Trophoblast cell (in vitro differentiated cells and primary cell): ENCODE measurements at regions not wholly inside any gene's neighbourhood (a gene's known extent, or its start where the extent isn't known, plus 50 kb on each side); places are given as distances from the start of the nearest gene placed in this dataset.

Experiments used
- DNase-seq, 2 donors: peaks; one replicate each; pipeline ENCODE4 v3.0.0-alpha.2; 2016
- H2AFZ ChIP-seq: 2 replicates; pipeline ENCODE4 v1.6.1; 2013; ENCODE audit warnings: low read length, moderate library complexity, mild to moderate bottlenecking; ENCODE audit not compliant: insufficient read depth, poor library complexity
- H2AK5ac ChIP-seq: 2 replicates; pipeline ENCODE4 v1.6.1; 2013; ENCODE audit warnings: mild to moderate bottlenecking, low read length
- H2BK120ac ChIP-seq: 2 replicates; pipeline ENCODE4 v1.6.1; 2013; ENCODE audit warnings: low read length, mild to moderate bottlenecking, moderate library complexity; ENCODE audit not compliant: insufficient read depth, poor library complexity
- H2BK12ac ChIP-seq: 2 replicates; pipeline ENCODE4 v1.6.1; 2013; ENCODE audit warnings: mild to moderate bottlenecking, low read length, moderate library complexity
- H2BK5ac ChIP-seq: 2 replicates; pipeline ENCODE4 v1.6.1; 2013; ENCODE audit warnings: low read length, low read depth, moderate library complexity, mild to moderate bottlenecking; ENCODE audit not compliant: poor library complexity
- H3K14ac ChIP-seq: 2 replicates; pipeline ENCODE4 v1.6.1; 2013; ENCODE audit warnings: mild to moderate bottlenecking, low read length
- H3K18ac ChIP-seq: 2 replicates; pipeline ENCODE4 v1.6.1; 2013; ENCODE audit warnings: mild to moderate bottlenecking, low read length
- H3K23ac ChIP-seq: 2 replicates; pipeline ENCODE4 v1.6.1; 2013; ENCODE audit warnings: low read length
- H3K27ac ChIP-seq: 2 replicates; pipeline ENCODE4 v1.5.1; 2013; ENCODE audit warnings: low read depth, mild to moderate bottlenecking, inconsistent platforms, low read length, moderate library complexity
- H3K27me3 ChIP-seq: 2 replicates; pipeline ENCODE4 v1.6.1; 2013; ENCODE audit warnings: inconsistent platforms, mild to moderate bottlenecking, low read length, moderate library complexity; ENCODE audit not compliant: insufficient read depth
- H3K36me3 ChIP-seq, 2 experiments: 1 replicate in 1 of 2; 2 replicates in 1 of 2; pipeline ENCODE4 v1.6.1; 2013; ENCODE audit warnings: low read length in 2 of 2, mild to moderate bottlenecking in 2 of 2, moderate library complexity in 1 of 2; ENCODE audit not compliant: insufficient read depth in 2 of 2, control insufficient read depth in 1 of 2
- H3K4ac ChIP-seq: 2 replicates; pipeline ENCODE4 v1.6.1; 2013; ENCODE audit warnings: low read depth, mild to moderate bottlenecking, low read length, moderate library complexity
- H3K4me1 ChIP-seq, 2 experiments: 1 replicate in 1 of 2; 2 replicates in 1 of 2; pipeline ENCODE4 v1.6.1; 2013; ENCODE audit warnings: low read length in 2 of 2, mild to moderate bottlenecking in 2 of 2, moderate library complexity in 1 of 2; ENCODE audit not compliant: insufficient read depth in 2 of 2, control insufficient read depth in 1 of 2
- H3K4me2 ChIP-seq: 2 replicates; pipeline ENCODE4 v1.6.1; 2013; ENCODE audit warnings: inconsistent platforms, mild to moderate bottlenecking, low read length, moderate library complexity
- H3K4me3 ChIP-seq: 2 replicates; pipeline ENCODE4 v1.5.1; 2013; ENCODE audit warnings: mild to moderate bottlenecking, low read depth, low read length, inconsistent platforms
- H3K79me1 ChIP-seq: one replicate; pipeline ENCODE4 v1.6.1; 2013; ENCODE audit warnings: low read length
- H3K79me2 ChIP-seq: 2 replicates; pipeline ENCODE4 v1.6.1; 2013; ENCODE audit warnings: low read length, mild to moderate bottlenecking; ENCODE audit not compliant: control insufficient read depth, insufficient read depth, poor library complexity
- H3K9ac ChIP-seq: 2 replicates; pipeline ENCODE4 v1.6.1; 2013; ENCODE audit warnings: mild to moderate bottlenecking, low read length
- H3K9me3 ChIP-seq: 2 replicates; pipeline ENCODE4 v1.6.1; 2013; ENCODE audit warnings: low read depth, mild to moderate bottlenecking, control low read depth, inconsistent platforms, low read length; ENCODE audit not compliant: insufficient read depth
- H4K12ac ChIP-seq: 2 replicates; pipeline ENCODE4 v1.6.1; 2013; ENCODE audit warnings: low read depth, mild to moderate bottlenecking, low read length, moderate library complexity
- H4K8ac ChIP-seq: 2 replicates; pipeline ENCODE4 v1.6.1; 2013; ENCODE audit warnings: low read depth, mild to moderate bottlenecking, low read length, moderate library complexity
- H4K91ac ChIP-seq: one replicate; pipeline ENCODE4 v1.6.1; 2013; ENCODE audit warnings: low read depth, mild to moderate bottlenecking, low read length, moderate library complexity
- WGBS: extraction: QIAGEN DNeasy Blood & Tissue Kit; methylation state at CpG from one replicate; pipeline ENCODE4 v1.1.7; 2013; ENCODE audit warnings: missing lambda C conversion rate; ENCODE audit not compliant: insufficient read length, insufficient coverage; ENCODE audit errors: extremely low coverage; 5-methylcytosine and 5-hydroxymethylcytosine counted together

DNA sequence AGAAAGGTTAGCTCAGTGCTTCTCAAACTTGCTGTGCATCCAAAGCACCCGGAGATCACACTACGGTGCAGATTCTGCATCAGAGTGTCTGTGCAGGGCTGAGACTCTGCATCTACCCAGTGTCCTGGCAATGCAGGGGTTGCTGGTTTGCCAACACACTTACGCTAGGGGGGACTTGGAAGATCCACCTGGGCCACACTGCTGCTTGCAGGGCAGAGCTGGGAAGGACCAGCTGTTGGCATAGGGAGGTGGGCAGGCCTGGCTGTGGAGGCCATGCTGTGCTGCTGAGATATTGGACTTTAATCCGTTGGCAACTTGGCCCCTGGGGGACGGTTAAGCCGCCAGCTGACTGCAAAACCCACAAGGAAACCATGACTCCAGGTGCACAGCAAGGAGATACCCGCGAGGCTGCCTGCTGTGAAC lies 397.6 kb upstream of the HS6ST1 start:
- no peak overlapping the region for H2BK12ac ChIP-seq
- no peak overlapping the region for H3K23ac ChIP-seq
- H2AFZ ChIP-seq: no peak overlapping the region
- no peak for DNase-seq
- no peak overlapping the region for H2AK5ac ChIP-seq
- no CpG with 5 or more reads among the region's 8 CpGs for WGBS
- H3K18ac ChIP-seq: no peak overlapping the region
- no peaks in the 10 kb centered on the region for H3K27me3 ChIP-seq
- no peak overlapping the region for H3K27ac ChIP-seq
- no peak overlapping the region for H3K9ac ChIP-seq
- H3K79me2 ChIP-seq: no peaks in the 10 kb centered on the region
- no peak overlapping the region for H2BK120ac ChIP-seq
- no peak overlapping the region for H4K8ac ChIP-seq
- H3K9me3 ChIP-seq: peaks cover 2% of the 10 kb centered on the region
- no peak overlapping the region for H3K4me2 ChIP-seq
- H3K14ac ChIP-seq: no peak overlapping the region
- H3K4me3 ChIP-seq: no peak overlapping the region
- no peak overlapping the region for H4K91ac ChIP-seq
- H3K4me1 ChIP-seq: no peaks in the 10 kb centered on the region
- no peaks in the 10 kb centered on the region for H3K79me1 ChIP-seq
- H3K4ac ChIP-seq: no peak overlapping the region
- H4K12ac ChIP-seq: no peak overlapping the region
- no peaks in the 10 kb centered on the region for H3K36me3 ChIP-seq
- H2BK5ac ChIP-seq: no peak overlapping the region

DNA sequence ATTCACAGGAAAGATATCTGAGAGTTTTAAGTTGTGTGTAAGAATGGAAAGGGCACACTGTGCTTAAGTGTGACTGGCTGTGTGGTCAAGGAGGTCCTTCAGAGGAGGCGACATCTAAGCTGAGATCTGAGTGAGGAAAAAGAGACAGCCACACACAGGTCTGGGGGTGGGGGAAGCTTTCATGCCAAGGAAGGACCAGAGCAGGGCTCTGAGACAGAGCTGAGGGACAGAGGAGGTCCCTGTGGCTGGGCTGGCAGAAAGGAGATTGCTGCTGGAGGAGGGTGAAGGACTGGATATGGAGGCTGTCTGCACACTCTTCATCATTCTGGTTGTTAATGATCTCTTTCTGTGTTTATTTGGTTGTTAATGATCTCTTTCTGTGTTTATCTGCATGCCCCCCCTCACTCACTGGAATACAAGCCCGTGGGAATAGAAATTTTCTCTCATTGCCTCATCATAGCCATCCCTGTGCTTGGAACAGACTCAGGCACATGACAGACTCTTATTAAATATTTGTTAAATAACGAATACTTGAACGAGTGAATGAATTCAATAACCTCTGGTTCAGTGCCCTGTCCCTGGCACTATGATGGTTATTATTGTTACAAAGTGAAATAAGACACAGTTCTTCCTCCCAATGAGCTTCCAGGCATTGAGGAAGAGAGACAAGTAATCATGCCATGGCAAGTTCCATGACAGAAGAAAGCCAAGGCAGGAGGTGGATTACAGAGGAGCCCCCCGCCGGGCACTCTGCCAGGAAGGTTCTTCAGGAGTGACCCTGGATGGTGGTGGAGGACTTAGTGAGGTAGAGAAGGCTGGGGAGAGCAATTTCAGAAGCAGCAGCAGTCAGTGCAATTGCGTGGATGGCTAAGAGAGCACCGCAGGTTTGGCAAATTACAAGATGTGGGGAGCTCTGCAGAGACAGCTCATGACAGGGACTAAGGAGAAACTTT lies 399.4 kb upstream of the HS6ST1 start:
- Histone ChIP-seq H3K79me1 (no peaks in the 10 kb centered on the region), H2AK5ac (no peak overlapping the region)
- no CpG with 5 or more reads among the region's 8 CpGs for WGBS

DNA sequence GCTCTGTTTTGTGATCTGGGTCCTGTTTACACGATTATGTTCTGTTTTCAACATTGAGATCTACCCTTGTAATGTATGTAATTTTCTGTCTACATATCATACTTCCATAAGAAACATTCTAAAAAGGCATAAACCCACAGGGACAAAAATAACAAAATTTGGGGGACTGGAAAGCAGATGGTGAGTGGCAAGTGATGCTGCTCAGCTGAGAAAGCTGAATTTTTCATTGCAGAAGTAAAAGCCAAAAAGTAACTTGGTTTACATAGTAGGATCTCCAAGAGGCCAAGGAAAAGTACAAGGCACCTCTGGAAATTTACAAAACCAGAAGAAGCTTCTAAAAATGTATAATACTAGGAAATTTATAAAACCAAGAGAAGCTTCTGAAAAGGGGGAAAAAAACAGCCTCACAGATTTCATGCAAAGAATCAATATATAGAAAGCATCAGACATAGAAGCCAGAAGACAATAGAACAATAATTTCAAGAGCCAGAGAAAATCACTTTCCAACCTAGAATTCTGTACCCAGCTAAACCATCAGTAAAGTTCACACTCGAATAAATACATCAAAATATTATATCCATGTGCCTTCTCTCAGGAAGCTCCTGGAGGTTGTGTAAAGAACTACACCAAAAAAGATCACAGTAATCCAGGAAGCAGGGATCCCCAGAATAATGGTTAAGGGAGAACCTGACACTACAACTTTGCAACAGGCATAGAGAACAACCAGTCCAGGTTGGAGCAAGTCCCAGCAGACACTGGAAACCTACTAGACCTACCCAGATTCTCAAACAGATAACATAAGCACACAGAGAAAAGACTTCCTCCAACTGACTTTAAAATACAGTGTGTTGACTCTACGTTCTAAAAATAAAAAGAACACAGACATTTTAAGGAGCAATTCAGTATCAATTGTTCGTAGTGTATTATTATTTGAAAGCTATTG lies 401.7 kb upstream of the HS6ST1 start:
- Histone ChIP-seq H3K79me1 (no peaks in the 10 kb centered on the region), H2BK12ac (no peak overlapping the region), H3K36me3 (no peaks in the 10 kb centered on the region), H3K27ac (no peak overlapping the region), H4K91ac (no peak overlapping the region), H2AK5ac (no peak overlapping the region), H3K23ac (no peak overlapping the region), H3K79me2 (no peaks in the 10 kb centered on the region), H2BK5ac (no peak overlapping the region), H2BK120ac (no peak overlapping the region), H3K18ac (no peak overlapping the region), H3K4ac (no peak overlapping the region), H3K4me1 (no peaks in the 10 kb centered on the region), H4K8ac (no peak overlapping the region), H3K27me3 (no peaks in the 10 kb centered on the region), H3K4me3 (no peak overlapping the region), H3K4me2 (no peak overlapping the region), H2AFZ (no peak overlapping the region), H3K9me3 (peaks cover under 1% of the 10 kb centered on the region), H4K12ac (no peak overlapping the region), H3K14ac (no peak overlapping the region), H3K9ac (no peak overlapping the region)
- WGBS: no CpG with 5 or more reads among the region's 4 CpGs
- DNase-seq: no peak

More for the DNA sequence above, 399.4 kb upstream of the HS6ST1 start:
- Histone ChIP-seq H3K9ac (no peak overlapping the region), H3K14ac (no peak overlapping the region), H4K12ac (no peak overlapping the region), H2BK120ac (no peak overlapping the region), H3K4me1 (no peaks in the 10 kb centered on the region), H3K27ac (no peak overlapping the region), H4K91ac (no peak overlapping the region), H2AFZ (no peak overlapping the region), H3K4me3 (no peak overlapping the region), H3K18ac (no peak overlapping the region), H3K27me3 (no peaks in the 10 kb centered on the region), H3K4ac (no peak overlapping the region), H4K8ac (no peak overlapping the region), H3K23ac (no peak overlapping the region), H3K4me2 (no peak overlapping the region), H3K9me3 (peaks cover 2% of the 10 kb centered on the region), H2BK12ac (no peak overlapping the region), H2BK5ac (no peak overlapping the region), H3K79me2 (no peaks in the 10 kb centered on the region), H3K36me3 (no peaks in the 10 kb centered on the region)
- DNase-seq: no peak

DNA sequence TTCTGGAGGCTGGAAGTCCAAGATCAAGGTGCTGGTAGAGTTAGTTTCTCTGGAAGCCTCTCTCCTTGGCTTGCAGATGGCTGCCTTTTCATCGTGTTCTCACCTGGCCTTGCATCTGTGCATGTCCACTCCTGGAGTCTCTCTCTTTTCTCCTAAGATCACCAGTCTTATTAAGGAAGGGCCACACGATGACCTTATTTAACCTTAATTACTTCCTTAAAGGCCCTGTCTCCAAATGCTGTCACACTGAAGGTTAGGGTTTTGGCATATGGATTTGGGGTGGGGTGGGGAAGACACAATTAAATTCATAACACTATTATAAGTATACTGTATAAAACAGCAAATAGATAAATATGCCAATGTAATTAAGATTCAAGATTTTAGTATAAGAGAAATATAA lies 402.4 kb upstream of the HS6ST1 start:
- no peak overlapping the region for H3K4me2 ChIP-seq
- no peak overlapping the region for H4K91ac ChIP-seq
- no peaks in the 10 kb centered on the region for H3K79me1 ChIP-seq
- no peak overlapping the region for H2AK5ac ChIP-seq
- DNase-seq: no peak
- no peak overlapping the region for H3K27ac ChIP-seq
- no peak overlapping the region for H2AFZ ChIP-seq
- no peak overlapping the region for H4K12ac ChIP-seq
- H3K79me2 ChIP-seq: no peaks in the 10 kb centered on the region
- H3K9me3 ChIP-seq: no peaks in the 10 kb centered on the region
- no peak overlapping the region for H3K23ac ChIP-seq
- H3K4ac ChIP-seq: no peak overlapping the region
- H3K18ac ChIP-seq: no peak overlapping the region
- no peak overlapping the region for H2BK120ac ChIP-seq
- no peak overlapping the region for H2BK5ac ChIP-seq
- no peak overlapping the region for H2BK12ac ChIP-seq
- no peaks in the 10 kb centered on the region for H3K27me3 ChIP-seq
- H4K8ac ChIP-seq: no peak overlapping the region
- H3K4me3 ChIP-seq: no peak overlapping the region
- H3K36me3 ChIP-seq: no peaks in the 10 kb centered on the region
- H3K14ac ChIP-seq: no peak overlapping the region
- WGBS: no CpG with 5 or more reads among the region's 2 CpGs
- H3K9ac ChIP-seq: no peak overlapping the region
- no peaks in the 10 kb centered on the region for H3K4me1 ChIP-seq
